ENCODE measurements at regions not wholly inside any gene's neighbourhood (a gene's known extent, or its start where the extent isn't known, plus 50 kb on each side); places are given as distances from the start of the nearest gene placed in this dataset.

DNA sequence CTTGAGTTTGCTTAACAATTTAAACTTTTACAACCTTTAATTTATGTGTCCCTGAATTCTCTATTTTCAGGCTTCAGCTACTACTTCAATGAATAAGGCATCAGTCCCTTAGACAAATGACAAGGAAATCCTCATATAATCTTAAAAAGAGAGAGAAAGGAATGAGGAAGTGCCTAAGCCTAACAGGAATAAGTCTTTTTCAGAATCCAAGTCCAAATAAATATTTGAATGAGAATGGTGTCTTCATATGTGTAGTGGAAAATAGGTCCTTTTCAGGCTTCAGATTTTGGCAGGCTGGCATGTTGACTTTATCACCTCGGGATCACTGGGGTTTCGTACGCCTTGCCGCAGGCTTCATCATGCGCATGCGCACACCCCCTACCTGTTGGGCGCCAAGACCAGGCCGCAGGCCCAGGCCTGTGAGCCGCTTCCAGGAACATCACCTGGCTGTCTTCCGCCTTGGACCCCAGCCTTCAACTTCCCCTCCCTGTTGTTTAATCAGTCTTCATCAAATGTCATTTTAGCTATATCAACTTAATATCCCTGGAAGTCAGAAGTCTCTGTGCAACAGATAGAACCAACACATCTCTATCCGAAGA lies 334.5 kb downstream of the SOX2 start:
- TF ChIP-seq, protein P1, sequence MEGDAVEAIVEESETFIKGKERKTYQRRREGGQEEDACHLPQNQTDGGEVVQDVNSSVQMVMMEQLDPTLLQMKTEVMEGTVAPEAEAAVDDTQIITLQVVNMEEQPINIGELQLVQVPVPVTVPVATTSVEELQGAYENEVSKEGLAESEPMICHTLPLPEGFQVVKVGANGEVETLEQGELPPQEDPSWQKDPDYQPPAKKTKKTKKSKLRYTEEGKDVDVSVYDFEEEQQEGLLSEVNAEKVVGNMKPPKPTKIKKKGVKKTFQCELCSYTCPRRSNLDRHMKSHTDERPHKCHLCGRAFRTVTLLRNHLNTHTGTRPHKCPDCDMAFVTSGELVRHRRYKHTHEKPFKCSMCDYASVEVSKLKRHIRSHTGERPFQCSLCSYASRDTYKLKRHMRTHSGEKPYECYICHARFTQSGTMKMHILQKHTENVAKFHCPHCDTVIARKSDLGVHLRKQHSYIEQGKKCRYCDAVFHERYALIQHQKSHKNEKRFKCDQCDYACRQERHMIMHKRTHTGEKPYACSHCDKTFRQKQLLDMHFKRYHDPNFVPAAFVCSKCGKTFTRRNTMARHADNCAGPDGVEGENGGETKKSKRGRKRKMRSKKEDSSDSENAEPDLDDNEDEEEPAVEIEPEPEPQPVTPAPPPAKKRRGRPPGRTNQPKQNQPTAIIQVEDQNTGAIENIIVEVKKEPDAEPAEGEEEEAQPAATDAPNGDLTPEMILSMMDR (IDR thresholded peaks at IDR 0.05) = no peak
- TF ChIP-seq POLR2A (IDR thresholded peaks at IDR 0.05) (no peak), POLR2AphosphoS5 (IDR thresholded peaks at IDR 0.05; ENCODE audit: insufficient read depth in 1 of 2, low read depth in 1 of 2) (peak in 1 of 2 donors; percentile 53)

Data from vagina (tissue), 2 donors.